ENCODE measurements at regions not wholly inside any gene's neighbourhood (a gene's known extent, or its start where the extent isn't known, plus 50 kb on each side); places are given as distances from the start of the nearest gene placed in this dataset.

DNA sequence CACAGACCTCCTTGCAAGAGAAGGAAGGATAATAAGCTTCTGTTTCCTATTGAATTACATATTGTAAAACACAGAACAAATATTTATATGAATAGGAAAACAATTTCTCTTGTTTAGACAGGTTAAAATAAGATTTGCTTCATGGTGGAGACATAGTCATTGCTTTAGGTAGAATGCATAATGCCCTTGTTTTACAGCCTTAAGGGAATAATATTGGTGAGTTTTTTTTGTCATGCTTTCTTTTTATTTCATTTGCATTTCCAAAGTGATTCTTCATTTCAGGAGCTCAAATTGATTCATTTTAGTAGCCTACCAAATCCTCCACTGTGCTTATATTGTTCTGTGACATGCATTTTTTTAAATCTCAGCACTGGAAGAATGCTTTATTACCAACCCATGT lies 690.7 kb downstream of the OLFM4 start:
- Histone ChIP-seq H3K9me3 (no peaks in the 10 kb centered on the region), H3K27ac (no peak overlapping the region), H3K4me1 (no peaks in the 10 kb centered on the region), H3K4me3 (no peak overlapping the region), H3K36me3 (no peaks in the 10 kb centered on the region), H3K27me3 (no peaks in the 10 kb centered on the region)
- TF ChIP-seq, protein P1, sequence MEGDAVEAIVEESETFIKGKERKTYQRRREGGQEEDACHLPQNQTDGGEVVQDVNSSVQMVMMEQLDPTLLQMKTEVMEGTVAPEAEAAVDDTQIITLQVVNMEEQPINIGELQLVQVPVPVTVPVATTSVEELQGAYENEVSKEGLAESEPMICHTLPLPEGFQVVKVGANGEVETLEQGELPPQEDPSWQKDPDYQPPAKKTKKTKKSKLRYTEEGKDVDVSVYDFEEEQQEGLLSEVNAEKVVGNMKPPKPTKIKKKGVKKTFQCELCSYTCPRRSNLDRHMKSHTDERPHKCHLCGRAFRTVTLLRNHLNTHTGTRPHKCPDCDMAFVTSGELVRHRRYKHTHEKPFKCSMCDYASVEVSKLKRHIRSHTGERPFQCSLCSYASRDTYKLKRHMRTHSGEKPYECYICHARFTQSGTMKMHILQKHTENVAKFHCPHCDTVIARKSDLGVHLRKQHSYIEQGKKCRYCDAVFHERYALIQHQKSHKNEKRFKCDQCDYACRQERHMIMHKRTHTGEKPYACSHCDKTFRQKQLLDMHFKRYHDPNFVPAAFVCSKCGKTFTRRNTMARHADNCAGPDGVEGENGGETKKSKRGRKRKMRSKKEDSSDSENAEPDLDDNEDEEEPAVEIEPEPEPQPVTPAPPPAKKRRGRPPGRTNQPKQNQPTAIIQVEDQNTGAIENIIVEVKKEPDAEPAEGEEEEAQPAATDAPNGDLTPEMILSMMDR (IDR thresholded peaks at IDR 0.05), result no peak
- intact Hi-C loops (cut with DNase I), result no loop called here
- no peak for DNase-seq (ENCODE audit: low spot score in 2 of 2)

DNA sequence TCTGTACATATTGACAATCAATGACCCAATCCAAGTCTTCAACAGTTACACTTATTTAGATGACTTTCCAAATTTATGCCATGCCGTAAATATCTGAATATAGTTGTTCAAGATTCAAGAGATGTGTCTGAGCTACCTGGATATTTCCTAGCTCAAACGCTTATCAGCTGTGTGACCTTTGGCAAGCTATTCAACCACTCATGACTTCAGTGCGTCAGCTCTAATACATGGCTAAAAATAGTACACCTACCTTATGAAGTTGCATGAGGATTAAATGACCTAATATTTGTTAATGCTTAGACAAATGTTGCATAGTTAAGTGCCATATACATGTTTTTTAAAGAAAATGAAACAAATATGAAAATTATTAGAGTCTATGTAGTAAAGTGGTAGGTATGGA lies 704.1 kb downstream of the OLFM4 start:
- Histone ChIP-seq H3K36me3 (no peaks in the 10 kb centered on the region), H3K27ac (no peak overlapping the region), H3K4me1 (no peaks in the 10 kb centered on the region), H3K9me3 (no peaks in the 10 kb centered on the region), H3K4me3 (no peak overlapping the region), H3K27me3 (no peaks in the 10 kb centered on the region)
- intact Hi-C loops (cut with DNase I), result no loop called here
- DNase-seq (ENCODE audit: low spot score in 2 of 2), result no peak
- TF ChIP-seq, protein P1 (IDR thresholded peaks at IDR 0.05), result no peak

DNA sequence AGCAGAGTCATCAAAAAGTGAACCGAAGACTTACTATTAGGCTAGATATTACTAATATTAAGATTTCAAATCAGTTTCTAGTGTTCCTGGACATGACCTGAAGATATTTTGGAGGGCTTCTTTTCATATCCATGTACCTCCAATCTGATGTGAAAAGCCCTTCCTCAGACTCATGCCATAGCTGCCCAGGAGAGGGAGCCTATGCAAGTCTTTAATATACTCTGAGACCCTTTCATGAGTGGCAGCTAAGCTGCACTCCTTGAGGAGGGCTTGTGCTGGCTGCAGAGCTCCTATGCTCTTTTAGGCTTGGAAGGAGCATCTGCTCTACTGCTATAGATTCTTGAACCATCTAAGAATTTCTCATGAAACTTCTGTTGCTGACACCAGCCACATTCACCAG lies 715.3 kb downstream of the OLFM4 start:
- DNase-seq (ENCODE audit: low spot score in 2 of 2), result no peak
- Histone ChIP-seq H3K27ac (no peak overlapping the region), H3K9me3 (no peaks in the 10 kb centered on the region), H3K4me3 (no peak overlapping the region), H3K36me3 (no peaks in the 10 kb centered on the region), H3K27me3 (no peaks in the 10 kb centered on the region), H3K4me1 (no peaks in the 10 kb centered on the region)
- intact Hi-C loops (cut with DNase I), result no loop called here
- TF ChIP-seq, protein P1 (IDR thresholded peaks at IDR 0.05), result no peak

DNA sequence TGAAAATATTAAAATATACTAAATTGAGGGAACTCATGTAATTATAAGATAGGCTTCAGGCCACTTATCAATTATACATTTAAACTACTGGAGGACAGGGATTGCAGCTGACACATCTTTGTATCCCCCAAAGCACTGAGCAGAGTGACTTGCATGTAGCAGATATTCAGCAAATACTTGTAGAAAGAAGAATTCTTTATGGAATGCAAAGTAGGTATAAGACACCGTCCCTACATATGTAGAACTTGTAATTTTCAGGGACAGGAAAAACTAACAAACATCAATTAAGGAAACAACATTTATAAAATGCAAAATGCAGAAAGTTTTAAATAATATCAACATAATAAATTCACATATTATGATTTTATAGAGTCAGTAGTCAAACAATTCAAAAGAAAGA lies 719.2 kb downstream of the OLFM4 start:
- Histone ChIP-seq H3K27me3 (no peaks in the 10 kb centered on the region), H3K4me3 (no peak overlapping the region), H3K27ac (no peak overlapping the region), H3K4me1 (no peaks in the 10 kb centered on the region), H3K9me3 (no peaks in the 10 kb centered on the region), H3K36me3 (no peaks in the 10 kb centered on the region)
- TF ChIP-seq, protein P1 (IDR thresholded peaks at IDR 0.05), result no peak
- no peak for DNase-seq (ENCODE audit: low spot score in 2 of 2)
- intact Hi-C loops (cut with DNase I), result no loop called here

DNA sequence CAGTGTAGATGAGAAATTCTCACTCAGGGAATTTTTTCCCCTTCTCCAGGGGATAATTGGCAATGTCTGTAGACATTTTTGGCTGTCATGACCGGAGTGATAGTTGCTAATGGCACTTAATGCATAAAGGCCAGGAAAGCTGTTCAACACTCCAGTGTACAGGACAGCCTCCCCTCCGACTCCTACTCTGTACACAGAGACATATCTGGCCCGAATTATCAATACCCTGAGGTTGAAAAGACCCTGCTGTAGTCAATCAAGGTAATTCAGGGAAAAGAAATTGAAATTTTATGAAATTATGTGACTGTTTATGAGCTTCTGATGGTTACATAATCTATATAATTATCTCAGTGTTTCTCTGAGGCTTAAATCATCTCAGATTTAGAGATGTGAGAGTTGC lies 720.7 kb downstream of the OLFM4 start:
- TF ChIP-seq, protein P1 (IDR thresholded peaks at IDR 0.05), result no peak
- no peaks in the 10 kb centered on the region for H3K9me3 ChIP-seq
- H3K27me3 ChIP-seq, result no peaks in the 10 kb centered on the region
- H3K4me3 ChIP-seq, result no peak overlapping the region
- no peaks in the 10 kb centered on the region for H3K36me3 ChIP-seq
- intact Hi-C loops (cut with DNase I), result no loop called here
- no peak for DNase-seq (ENCODE audit: low spot score in 2 of 2)
- H3K27ac ChIP-seq, result no peak overlapping the region
- H3K4me1 ChIP-seq, result no peaks in the 10 kb centered on the region

DNA sequence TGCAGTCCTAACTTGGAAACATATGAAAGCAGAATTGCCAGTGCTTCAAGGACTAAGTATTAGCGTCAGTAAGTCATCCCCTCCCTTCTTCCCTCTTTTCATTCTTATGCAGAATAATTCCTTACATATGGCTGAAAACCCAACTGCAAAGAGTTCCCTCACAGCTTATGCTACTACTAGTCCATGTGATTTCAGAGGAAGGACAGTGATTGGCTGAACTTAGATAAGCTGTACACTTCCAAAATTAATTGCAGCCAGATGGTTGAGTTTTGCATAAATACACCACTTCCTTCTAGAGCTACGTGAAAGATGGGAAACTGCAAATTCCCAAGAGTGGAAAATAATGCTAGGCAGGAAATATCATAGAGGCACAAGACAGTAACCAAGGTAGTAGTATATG lies 730.4 kb downstream of the OLFM4 start:
- no peaks in the 10 kb centered on the region for H3K36me3 ChIP-seq
- no peak overlapping the region for H3K4me3 ChIP-seq
- no peak overlapping the region for H3K27ac ChIP-seq
- no peaks in the 10 kb centered on the region for H3K4me1 ChIP-seq
- intact Hi-C loops (cut with DNase I), result no loop called here
- H3K27me3 ChIP-seq, result no peaks in the 10 kb centered on the region
- no peaks in the 10 kb centered on the region for H3K9me3 ChIP-seq
- no peak for DNase-seq (ENCODE audit: low spot score in 2 of 2)
- TF ChIP-seq, protein P1 (IDR thresholded peaks at IDR 0.05), result no peak
